ENCODE measurements at regions not wholly inside any gene's neighbourhood (a gene's known extent, or its start where the extent isn't known, plus 50 kb on each side); places are given as distances from the start of the nearest gene placed in this dataset.
"Not testable (repeated sequence)": the region's sequence is repeated elsewhere in the genome, so short reads cannot be mapped to it uniquely, and the experiment has no call there.

DNA sequence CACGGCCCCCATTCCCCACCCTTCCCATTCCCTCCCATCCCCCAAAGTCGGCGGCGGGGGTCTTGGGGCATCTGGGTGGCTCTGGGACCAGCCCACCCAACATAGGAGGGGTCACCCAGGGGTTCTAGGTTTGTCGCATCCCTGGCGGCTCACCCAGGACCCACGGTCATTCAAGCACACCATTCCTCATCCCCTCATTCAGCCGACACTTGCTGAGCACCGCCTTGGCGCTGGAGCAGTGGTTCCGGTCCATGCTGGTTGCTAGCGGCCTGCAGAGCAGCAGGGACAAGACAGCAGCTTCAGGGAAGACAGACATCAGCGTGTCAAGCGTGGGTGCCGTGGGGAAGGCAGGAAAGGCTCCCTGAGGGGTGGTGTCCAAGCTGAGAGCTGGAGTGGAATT lies 50.5 kb upstream of the OTOS start:
- no peak for DNase-seq

DNA sequence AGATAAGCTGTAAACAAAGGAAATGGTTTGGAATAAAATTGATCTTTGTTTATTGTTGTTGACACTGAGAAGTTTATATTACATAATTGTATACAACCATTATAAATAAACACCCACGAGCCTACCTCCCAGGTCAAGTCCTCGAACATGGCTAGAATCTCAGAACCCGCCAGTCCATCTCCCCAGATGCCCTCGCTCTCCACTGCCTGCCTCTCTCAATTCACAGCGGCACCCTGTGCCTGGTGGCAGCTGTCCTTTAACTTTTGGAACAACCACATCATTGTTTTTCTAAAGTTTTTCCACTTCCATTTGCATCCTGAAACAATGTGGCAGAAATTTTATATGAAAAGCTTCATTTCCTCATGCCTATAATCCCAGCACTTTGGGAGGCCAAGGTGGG lies 52.2 kb upstream of the OTOS start:
- DNase-seq = no peak

GRCh38 chr2:240194341-240194762 lies 53.9 kb upstream of the OTOS start:
- not testable (repeated sequence) for DNase-seq

DNA sequence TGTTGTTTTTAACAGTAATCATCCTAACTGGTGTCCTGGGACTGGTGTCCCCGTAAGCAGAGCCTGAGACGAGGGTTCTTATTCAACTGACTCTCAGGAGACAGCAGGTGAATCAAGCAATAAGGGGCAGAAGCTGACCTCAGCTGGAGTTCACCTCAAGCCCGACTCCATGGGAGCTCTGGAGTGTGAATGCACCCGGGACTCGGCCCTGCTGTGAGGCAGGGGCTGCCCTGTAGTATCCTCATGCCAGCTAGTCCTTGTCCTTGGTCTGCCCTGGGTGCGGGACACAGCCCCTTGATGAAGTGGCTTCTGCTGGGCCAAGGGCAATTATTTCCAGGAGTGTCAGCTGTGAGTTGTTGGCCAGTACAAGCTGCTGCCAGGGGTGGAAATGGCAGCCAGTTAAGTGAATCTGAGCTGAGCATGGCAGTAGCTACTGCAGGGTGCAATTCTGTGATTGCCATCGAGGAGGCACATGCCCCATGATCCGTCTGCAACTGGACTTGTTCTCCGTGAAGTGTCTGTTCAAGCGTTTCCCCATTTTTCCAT lies 54.9 kb upstream of the OTOS start:
- DNase-seq = no peak

- peak; percentile 11 for DNase-seq
Observed at GRCh38 chr2:240196716-240197461, 56.4 kb upstream of the OTOS start.

DNA sequence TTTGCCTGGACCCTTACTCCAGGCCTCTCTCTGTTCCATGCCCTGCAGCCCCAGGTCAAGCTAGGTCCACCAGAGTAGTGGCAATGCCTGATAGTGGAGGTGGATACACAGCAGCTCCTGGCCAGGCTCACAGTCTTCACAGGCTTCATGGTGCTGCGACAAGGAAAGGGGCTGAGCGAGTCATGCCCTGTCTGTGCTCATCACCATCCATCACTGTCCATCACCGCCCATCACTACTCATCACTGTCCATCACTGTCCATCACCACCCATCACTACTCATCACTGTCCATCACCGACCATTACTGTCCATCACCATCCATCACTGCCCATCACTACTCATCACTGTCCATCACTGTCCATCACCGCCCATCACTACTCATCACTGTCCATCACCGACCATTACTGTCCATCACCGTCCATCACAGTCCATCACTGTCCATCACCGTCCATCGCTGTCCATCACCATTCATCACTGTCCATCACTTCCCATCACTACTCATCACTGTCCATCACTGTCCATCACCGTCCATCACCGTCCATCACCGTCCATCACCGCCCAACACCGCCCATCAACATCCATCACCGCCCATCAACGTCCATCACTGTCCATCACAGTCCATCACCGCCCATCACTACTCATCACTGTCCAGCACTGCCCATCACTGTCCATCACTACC lies 57.1 kb upstream of the OTOS start:
- no peak for DNase-seq

GRCh38 chr2:240198226-240198625 lies 57.8 kb upstream of the OTOS start:
- DNase-seq = no peak

GRCh38 chr2:240199133-240199870 lies 58.8 kb upstream of the OTOS start:
- no peak for DNase-seq

- peak; percentile 12 for DNase-seq
Observed at GRCh38 chr2:240200230-240201051, 60.0 kb upstream of the OTOS start.

DNA sequence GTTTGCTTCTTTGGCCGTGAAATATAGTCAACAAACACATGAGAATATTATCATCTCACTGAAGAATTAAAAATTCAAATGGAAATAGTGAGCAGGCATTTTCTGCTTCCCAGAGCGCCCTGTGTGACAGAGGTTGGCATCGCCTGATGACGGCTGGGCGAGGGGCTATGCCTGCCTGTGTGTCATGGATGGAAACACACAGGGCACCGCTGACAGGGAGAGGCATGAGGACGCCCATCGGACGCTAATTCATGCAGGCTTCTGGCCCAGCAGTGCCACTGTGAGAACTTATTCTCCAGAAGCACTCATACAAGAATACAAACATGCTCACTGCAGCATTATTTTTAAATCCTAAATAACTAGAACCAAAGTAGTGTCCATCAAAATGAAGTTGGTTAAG lies 61.4 kb upstream of the OTOS start:
- DNase-seq = no peak

DNA sequence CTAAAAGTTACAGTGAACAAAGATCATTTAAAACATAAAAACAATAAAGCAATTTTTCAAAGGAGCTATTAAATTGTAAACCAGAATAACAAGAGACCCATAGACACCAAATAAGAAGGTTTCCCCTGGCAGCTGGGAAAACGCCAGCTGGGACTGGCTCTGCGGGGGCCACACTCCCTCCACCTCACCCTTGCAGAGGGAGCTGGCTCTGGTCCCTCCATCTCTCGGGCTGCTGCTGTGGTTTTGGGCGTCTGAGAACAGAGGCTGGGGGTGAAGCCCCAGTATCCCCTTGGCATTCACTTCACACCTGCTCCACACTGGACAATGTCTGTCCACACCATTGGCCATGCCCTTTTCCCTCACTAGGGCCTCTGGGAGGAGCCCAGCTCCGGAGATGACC lies 62.1 kb upstream of the OTOS start:
- DNase-seq = no peak

- no peak for DNase-seq
Observed at GRCh38 chr2:240203031-240203787, 62.8 kb upstream of the OTOS start.

GRCh38 chr2:240203788-240204270 lies 63.4 kb upstream of the OTOS start:
- no peak for DNase-seq

- DNase-seq = no peak
Observed at GRCh38 chr2:240204431-240205276, 64.2 kb upstream of the OTOS start.

GRCh38 chr2:240205348-240205747 lies 64.9 kb upstream of the OTOS start:
- DNase-seq = no peak

GRCh38 chr2:240205772-240206171 lies 65.3 kb upstream of the OTOS start:
- no peak for DNase-seq

- no peak for DNase-seq
Observed at GRCh38 chr2:240206630-240207029, 66.2 kb upstream of the OTOS start.

GRCh38 chr2:240207661-240208060 lies 67.2 kb upstream of the OTOS start:
- no peak for DNase-seq

DNA sequence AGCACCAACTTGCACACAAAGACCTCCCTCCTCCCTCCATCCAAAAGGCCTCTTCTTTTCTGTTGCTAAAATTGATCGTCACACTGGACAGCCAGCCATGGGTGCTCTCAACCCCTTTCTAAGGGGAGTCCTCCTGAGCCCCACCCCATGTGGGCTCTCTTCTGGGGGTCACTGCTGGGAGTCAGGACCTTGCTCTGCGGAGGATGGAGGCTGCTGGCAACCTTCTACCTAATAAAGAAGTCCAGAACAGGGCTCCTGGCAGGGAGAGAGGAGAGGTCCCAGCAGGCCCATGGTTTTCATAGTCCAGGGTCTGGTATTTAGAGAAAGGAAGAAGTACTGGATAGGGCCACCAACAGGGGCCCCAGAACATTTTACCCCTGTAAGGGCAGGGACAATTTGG lies 67.6 kb upstream of the OTOS start:
- DNase-seq = no peak

GRCh38 chr2:240208631-240209211 lies 68.3 kb upstream of the OTOS start:
- DNase-seq = no peak

Data from hindlimb muscle (tissue), 1 donor.